Activated naive CD4-positive, alpha-beta T cell treated with anti-CD3 and anti-CD28 coated beads, Interleukin-2, amount 10 ng/mL, durations not matched to agents 7 days and 5 days (primary cell): ENCODE measurements at regions not wholly inside any gene's neighbourhood (a gene's known extent, or its start where the extent isn't known, plus 50 kb on each side); places are given as distances from the start of the nearest gene placed in this dataset.

ENCODE experiments used
- CTCF ChIA-PET: fragments of 350-600 bp; sonication (Branson Sonifier 250); formaldehyde crosslinking; loops from one replicate; lab custom pipeline; 2021; ENCODE audit warnings: antibody characterized with exemption; lab: Charles Lee
- DNase-seq: peaks from one replicate; pipeline ENCODE4 v3.0.0-alpha.2; 2020
- H3K27ac Mint-ChIP-seq: one replicate; pipeline ENCODE4 v1.8.0; 2021; ENCODE audit warnings: mild to moderate bottlenecking, moderate library complexity, mixed read lengths
- H3K27me3 Mint-ChIP-seq: one replicate; pipeline ENCODE4 v1.8.0; 2021; ENCODE audit warnings: mild to moderate bottlenecking, mixed read lengths
- H3K36me3 Mint-ChIP-seq: one replicate; pipeline ENCODE4 v1.8.0; 2021; ENCODE audit warnings: mixed read lengths
- H3K4me1 Mint-ChIP-seq: one replicate; pipeline ENCODE4 v1.8.0; 2021; ENCODE audit warnings: mixed read lengths
- H3K4me3 Mint-ChIP-seq: one replicate; pipeline ENCODE4 v1.8.0; 2021; ENCODE audit warnings: mild to moderate bottlenecking, moderate library complexity, mixed read lengths
- H3K9me3 Mint-ChIP-seq: one replicate; pipeline ENCODE4 v1.8.0; 2021; ENCODE audit warnings: mixed read lengths

DNA sequence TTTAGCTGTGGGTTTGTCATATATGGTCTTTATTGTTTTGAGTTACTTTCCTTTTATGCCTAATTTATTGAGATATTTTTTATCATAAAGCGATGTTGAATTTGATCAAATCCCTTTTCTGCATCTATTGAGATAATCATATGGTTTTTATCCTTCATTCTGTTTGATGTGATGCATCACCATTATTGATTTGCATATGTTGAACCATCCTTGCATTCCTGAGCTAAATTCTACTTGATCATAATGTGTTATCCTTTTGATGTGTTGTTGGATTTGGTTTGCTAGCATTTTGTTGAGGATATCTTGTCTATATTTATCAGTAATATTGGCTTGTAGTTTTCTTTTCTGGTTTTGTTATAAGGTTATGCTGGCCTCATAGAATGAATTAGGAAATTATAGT lies 308.5 kb downstream of the ADCYAP1 start:
- no peaks in the 10 kb centered on the region for H3K27me3 Mint-ChIP-seq
- peaks cover 15% of the 10 kb centered on the region for H3K9me3 Mint-ChIP-seq
- CTCF ChIA-PET: no interaction called here
- no peak overlapping the region for H3K4me3 Mint-ChIP-seq
- no peak overlapping the region for H3K27ac Mint-ChIP-seq
- no peaks in the 10 kb centered on the region for H3K4me1 Mint-ChIP-seq
- H3K36me3 Mint-ChIP-seq: no peaks in the 10 kb centered on the region
- DNase-seq: no peak

- H3K4me3 Mint-ChIP-seq: no peak overlapping the region
- CTCF ChIA-PET: no interaction called here
- H3K27me3 Mint-ChIP-seq: no peaks in the 10 kb centered on the region
- H3K36me3 Mint-ChIP-seq: no peaks in the 10 kb centered on the region
- no peaks in the 10 kb centered on the region for H3K4me1 Mint-ChIP-seq
- H3K9me3 Mint-ChIP-seq: peaks cover 3% of the 10 kb centered on the region
- H3K27ac Mint-ChIP-seq: no peak overlapping the region
- DNase-seq: no peak
Measured at GRCh38 chr18:1222880-1223279, 318.2 kb downstream of the ADCYAP1 start.

GRCh38 chr18:1227025-1227424 lies 322.4 kb downstream of the ADCYAP1 start:
- Mint-ChIP-seq H3K4me1 (no peaks in the 10 kb centered on the region), H3K4me3 (no peak overlapping the region), H3K27ac (no peak overlapping the region), H3K36me3 (no peaks in the 10 kb centered on the region), H3K9me3 (peaks cover 13% of the 10 kb centered on the region), H3K27me3 (no peaks in the 10 kb centered on the region)
- CTCF ChIA-PET: no interaction called here
- no peak for DNase-seq

DNA sequence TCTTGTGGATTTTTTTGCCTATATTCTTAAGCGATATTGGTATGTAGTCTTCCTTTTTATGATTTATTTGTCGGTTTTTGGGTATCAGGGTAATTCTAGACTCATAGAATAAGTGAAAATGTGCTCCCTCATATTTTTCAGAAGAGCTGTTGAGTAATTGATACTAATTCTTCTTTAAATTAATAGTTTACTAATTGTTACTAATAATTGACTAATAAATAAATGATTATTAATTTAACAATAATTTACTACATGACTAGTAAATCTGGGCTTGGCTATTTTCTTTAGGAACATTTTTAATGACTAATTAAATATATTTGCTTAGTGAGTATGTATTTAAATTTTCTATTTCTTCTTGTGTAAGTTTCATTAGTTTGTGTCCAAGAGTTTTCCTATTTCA lies 325.0 kb downstream of the ADCYAP1 start:
- Mint-ChIP-seq H3K27me3 (no peaks in the 10 kb centered on the region), H3K27ac (no peak overlapping the region), H3K4me1 (no peaks in the 10 kb centered on the region), H3K4me3 (no peak overlapping the region), H3K9me3 (peaks cover 27% of the 10 kb centered on the region), H3K36me3 (no peaks in the 10 kb centered on the region)
- CTCF ChIA-PET: no interaction called here
- no peak for DNase-seq

- Mint-ChIP-seq H3K27me3 (no peaks in the 10 kb centered on the region), H3K27ac (no peak overlapping the region), H3K4me3 (no peak overlapping the region), H3K36me3 (no peaks in the 10 kb centered on the region), H3K9me3 (peaks cover 34% of the 10 kb centered on the region), H3K4me1 (no peaks in the 10 kb centered on the region)
- CTCF ChIA-PET: no interaction called here
- no peak for DNase-seq
Measured at GRCh38 chr18:1232867-1233266, 328.2 kb downstream of the ADCYAP1 start.

DNA sequence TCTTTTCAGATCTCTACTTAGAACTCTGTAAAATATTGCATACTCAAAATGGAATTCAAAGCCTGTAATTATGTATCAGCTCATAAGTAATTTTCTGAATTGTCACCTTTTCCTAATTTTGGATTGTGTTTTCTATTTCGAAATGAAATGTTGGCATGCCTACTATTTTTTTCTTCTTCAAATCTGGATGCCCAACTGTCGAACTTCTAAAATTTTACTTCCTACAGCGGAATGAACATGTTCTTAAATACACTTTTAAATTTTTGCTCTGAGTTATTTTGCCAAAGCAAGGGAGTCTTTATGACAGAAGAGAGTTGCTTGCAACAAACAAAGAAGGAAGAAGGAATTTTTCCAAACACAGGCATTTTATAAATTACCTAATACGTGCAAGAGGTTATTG lies 336.0 kb downstream of the ADCYAP1 start:
- Mint-ChIP-seq H3K4me1 (no peaks in the 10 kb centered on the region), H3K9me3 (peaks cover 1% of the 10 kb centered on the region), H3K4me3 (no peak overlapping the region), H3K36me3 (no peaks in the 10 kb centered on the region), H3K27ac (no peak overlapping the region), H3K27me3 (no peaks in the 10 kb centered on the region)
- DNase-seq: no peak
- CTCF ChIA-PET: no interaction called here

- CTCF ChIA-PET: no interaction called here
- H3K36me3 Mint-ChIP-seq: no peaks in the 10 kb centered on the region
- H3K9me3 Mint-ChIP-seq: no peaks in the 10 kb centered on the region
- no peaks in the 10 kb centered on the region for H3K4me1 Mint-ChIP-seq
- H3K4me3 Mint-ChIP-seq: no peak overlapping the region
- no peak overlapping the region for H3K27ac Mint-ChIP-seq
- no peak for DNase-seq
- no peaks in the 10 kb centered on the region for H3K27me3 Mint-ChIP-seq
Measured at GRCh38 chr18:1244397-1245122, 339.9 kb downstream of the ADCYAP1 start.

GRCh38 chr18:1246827-1247226 lies 342.2 kb downstream of the ADCYAP1 start:
- H3K4me1 Mint-ChIP-seq: no peaks in the 10 kb centered on the region
- no peaks in the 10 kb centered on the region for H3K36me3 Mint-ChIP-seq
- H3K9me3 Mint-ChIP-seq: no peaks in the 10 kb centered on the region
- CTCF ChIA-PET: no interaction called here
- no peaks in the 10 kb centered on the region for H3K27me3 Mint-ChIP-seq
- no peak overlapping the region for H3K27ac Mint-ChIP-seq
- no peak for DNase-seq
- no peak overlapping the region for H3K4me3 Mint-ChIP-seq

DNA sequence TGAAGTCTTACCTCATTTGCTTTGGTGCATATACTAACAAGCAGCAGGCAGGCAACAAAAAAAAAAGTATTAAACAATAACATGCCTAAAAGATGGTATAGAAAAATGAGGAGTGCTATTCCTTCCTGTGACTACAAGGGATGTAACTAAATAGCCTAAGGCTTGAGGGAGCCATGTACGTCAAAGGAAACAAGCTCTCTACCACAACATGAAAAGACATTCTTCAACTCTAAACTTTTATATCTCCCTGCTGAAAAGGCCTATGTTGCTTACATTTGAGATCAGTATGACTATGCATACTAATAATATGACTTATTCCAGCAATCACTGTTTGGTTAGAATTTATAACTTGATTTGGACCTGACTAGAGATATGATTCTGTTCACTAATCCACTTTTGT lies 347.9 kb downstream of the ADCYAP1 start:
- no peak for DNase-seq
- no peak overlapping the region for H3K4me3 Mint-ChIP-seq
- H3K27ac Mint-ChIP-seq: no peak overlapping the region
- H3K27me3 Mint-ChIP-seq: no peaks in the 10 kb centered on the region
- H3K9me3 Mint-ChIP-seq: peaks cover 11% of the 10 kb centered on the region
- H3K36me3 Mint-ChIP-seq: no peaks in the 10 kb centered on the region
- CTCF ChIA-PET: no interaction called here
- H3K4me1 Mint-ChIP-seq: no peaks in the 10 kb centered on the region

DNA sequence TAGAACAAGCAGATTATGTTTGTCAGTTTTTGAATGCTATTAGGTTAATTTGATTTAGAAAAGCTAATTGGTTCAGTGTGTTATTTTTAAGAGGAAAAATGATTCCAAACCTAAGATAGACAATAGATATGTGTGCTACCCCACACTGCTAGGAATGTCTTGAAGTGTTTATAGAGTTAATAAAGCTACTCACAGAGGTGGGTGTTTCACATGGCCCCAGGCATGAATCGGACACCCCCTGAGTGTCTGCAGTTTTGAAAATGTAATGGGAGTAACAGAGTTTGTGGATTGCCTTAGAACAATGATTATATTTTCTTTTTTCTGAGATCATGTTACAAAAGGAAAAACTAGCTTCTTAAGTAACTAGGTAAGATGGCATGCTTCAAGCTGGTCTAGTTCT lies 348.3 kb downstream of the ADCYAP1 start:
- CTCF ChIA-PET: no interaction called here
- Mint-ChIP-seq H3K4me1 (no peaks in the 10 kb centered on the region), H3K4me3 (no peak overlapping the region), H3K9me3 (peaks cover 11% of the 10 kb centered on the region), H3K27me3 (no peaks in the 10 kb centered on the region), H3K36me3 (no peaks in the 10 kb centered on the region), H3K27ac (no peak overlapping the region)
- no peak for DNase-seq

GRCh38 chr18:1253827-1254226 lies 349.2 kb downstream of the ADCYAP1 start:
- no peaks in the 10 kb centered on the region for H3K36me3 Mint-ChIP-seq

GRCh38 chr18:1261054-1261453 lies 356.4 kb downstream of the ADCYAP1 start:
- Mint-ChIP-seq H3K9me3 (peaks cover 23% of the 10 kb centered on the region), H3K27ac (no peak overlapping the region), H3K4me1 (no peaks in the 10 kb centered on the region), H3K36me3 (no peaks in the 10 kb centered on the region), H3K4me3 (no peak overlapping the region), H3K27me3 (no peaks in the 10 kb centered on the region)
- CTCF ChIA-PET: no interaction called here
- DNase-seq: no peak

More at GRCh38 chr18:1253827-1254226, 349.2 kb downstream of the ADCYAP1 start:
- CTCF ChIA-PET: no interaction called here
- no peak overlapping the region for H3K4me3 Mint-ChIP-seq
- no peaks in the 10 kb centered on the region for H3K4me1 Mint-ChIP-seq
- H3K27me3 Mint-ChIP-seq: no peaks in the 10 kb centered on the region
- H3K27ac Mint-ChIP-seq: no peak overlapping the region
- H3K9me3 Mint-ChIP-seq: peaks cover 11% of the 10 kb centered on the region
- no peak for DNase-seq

DNA sequence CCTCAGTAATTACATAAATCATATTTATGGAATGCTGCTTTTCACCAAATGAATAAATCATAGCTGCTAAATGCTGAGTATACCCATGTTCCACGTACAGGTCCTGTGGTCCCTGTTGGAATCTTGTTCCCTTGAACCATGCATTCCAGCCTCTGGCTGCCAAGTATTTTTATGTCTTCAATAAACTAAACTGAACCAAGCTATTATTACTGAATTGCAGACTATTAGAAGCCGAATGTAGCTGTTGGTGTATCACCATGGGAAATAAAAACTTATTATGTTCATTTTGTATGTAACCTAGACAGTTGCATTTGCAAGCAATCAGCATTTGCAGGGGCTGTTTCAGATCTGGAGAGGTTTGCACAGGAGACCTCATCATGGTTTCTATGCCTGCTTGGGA lies 362.4 kb downstream of the ADCYAP1 start:
- CTCF ChIA-PET: no interaction called here
- Mint-ChIP-seq H3K27ac (no peak overlapping the region), H3K27me3 (no peaks in the 10 kb centered on the region), H3K9me3 (peaks cover 1% of the 10 kb centered on the region), H3K4me1 (no peaks in the 10 kb centered on the region), H3K4me3 (no peak overlapping the region), H3K36me3 (no peaks in the 10 kb centered on the region)
- no peak for DNase-seq

DNA sequence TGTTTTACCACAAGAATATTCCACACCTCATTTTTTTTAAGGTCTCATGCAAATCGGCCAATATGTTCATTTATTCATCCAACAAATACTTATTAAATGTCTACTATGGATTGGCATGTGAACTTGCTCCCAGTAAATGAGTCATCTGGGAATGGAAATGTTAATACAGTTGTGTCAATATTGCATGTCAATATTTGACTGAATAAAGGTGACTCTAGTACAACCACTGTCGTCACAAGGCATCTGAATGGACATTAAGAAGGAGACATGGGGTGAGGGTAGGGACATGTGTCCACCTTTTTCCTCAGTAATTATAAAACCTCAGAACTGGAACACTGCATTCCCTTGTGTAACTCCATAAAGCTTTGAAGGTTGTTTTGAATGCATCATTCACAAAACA lies 365.4 kb downstream of the ADCYAP1 start:
- Mint-ChIP-seq H3K4me3 (no peak overlapping the region), H3K9me3 (no peaks in the 10 kb centered on the region), H3K4me1 (no peaks in the 10 kb centered on the region), H3K27ac (no peak overlapping the region), H3K27me3 (no peaks in the 10 kb centered on the region), H3K36me3 (no peaks in the 10 kb centered on the region)
- CTCF ChIA-PET: no interaction called here
- DNase-seq: no peak

DNA sequence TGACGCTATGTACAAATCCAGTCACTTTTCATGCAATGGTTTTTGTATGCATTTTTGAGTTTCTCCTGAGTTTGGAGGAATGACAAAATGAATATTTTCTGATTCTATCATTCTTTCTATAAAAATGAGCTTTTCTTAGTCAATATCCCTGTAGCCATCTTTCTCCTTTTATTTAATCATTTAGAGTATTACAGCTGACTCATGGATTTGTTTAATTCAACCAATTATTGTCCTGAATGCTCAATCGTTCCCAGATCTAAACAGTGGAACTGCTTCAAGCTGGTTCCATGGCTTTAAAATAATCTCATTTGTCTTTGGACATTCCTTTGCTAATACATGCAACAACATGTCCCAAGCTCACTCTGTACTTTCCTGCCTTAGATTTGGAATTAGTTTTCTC lies 368.8 kb downstream of the ADCYAP1 start:
- CTCF ChIA-PET: no interaction called here
- Mint-ChIP-seq H3K36me3 (no peaks in the 10 kb centered on the region), H3K27me3 (no peaks in the 10 kb centered on the region), H3K27ac (no peak overlapping the region), H3K9me3 (no peaks in the 10 kb centered on the region), H3K4me1 (no peaks in the 10 kb centered on the region), H3K4me3 (no peak overlapping the region)
- DNase-seq: no peak

GRCh38 chr18:1292167-1292566 lies 387.5 kb downstream of the ADCYAP1 start:
- Mint-ChIP-seq H3K9me3 (peaks cover 2% of the 10 kb centered on the region), H3K4me3 (no peak overlapping the region), H3K4me1 (no peaks in the 10 kb centered on the region), H3K27ac (no peak overlapping the region), H3K27me3 (no peaks in the 10 kb centered on the region), H3K36me3 (no peaks in the 10 kb centered on the region)
- CTCF ChIA-PET: no interaction called here
- no peak for DNase-seq
